NCI-H2029 treated with DMSO at 0.1 percent for 48 hours (cell line): ENCODE measurements at regions not wholly inside any gene's neighbourhood (a gene's known extent, or its start where the extent isn't known, plus 50 kb on each side); places are given as distances from the start of the nearest gene placed in this dataset.
"Not testable (repeated sequence)": the region's sequence is repeated elsewhere in the genome, so short reads cannot be mapped to it uniquely, and the experiment has no call there.

Experiments
- DNase-seq: peaks from one replicate; lab custom pipeline; 2025; lab: John Stamatoyannopoulos, UW

DNA sequence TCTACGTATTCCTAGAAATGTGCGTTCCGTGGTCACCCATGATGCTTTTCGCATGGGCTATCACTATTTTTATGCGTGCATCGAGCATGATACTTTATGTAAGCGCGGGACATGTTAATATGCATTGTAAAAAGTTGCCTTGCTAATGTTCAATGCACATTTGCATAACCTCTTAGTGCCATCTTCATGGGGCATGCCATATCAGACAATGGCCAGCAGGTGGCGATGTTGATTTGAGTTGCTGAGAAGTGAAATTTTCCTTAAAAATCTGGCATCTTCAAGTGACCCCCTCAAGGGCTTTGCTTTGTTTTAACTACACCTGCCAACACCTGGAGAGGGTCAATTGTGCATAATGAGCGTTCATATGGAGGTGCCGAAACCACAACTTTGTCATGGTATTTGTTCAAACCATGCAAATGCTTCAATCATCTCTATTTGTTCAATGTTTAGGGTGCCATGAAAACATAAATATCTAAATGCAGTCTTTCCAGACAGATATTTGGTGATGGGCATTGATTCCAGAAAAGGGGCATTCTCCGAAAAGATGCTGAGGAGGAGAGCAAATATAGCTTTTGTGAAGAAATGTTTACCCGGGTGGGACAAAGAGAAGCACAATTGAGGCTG is 833.9 kb upstream of the PRKX start:
- DNase-seq, result no peak

DNA sequence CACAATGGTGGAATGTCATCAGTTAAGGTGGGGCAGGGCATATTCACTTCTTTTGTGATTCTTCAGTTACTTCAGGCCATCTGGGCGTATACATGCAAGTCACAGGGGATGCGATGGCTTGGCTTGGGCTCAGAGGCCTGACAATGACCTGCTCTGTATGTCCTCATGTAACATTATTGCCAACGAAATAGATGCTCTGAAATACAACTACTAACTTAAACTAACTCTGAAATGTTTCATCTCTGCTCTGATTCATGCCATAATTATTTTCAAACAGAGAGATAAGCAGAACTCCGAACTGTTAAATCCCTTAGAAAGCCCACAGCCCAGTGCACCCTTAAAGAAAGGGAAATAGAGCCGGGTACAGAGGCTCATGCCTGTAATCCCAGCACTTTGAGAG is 832.7 kb upstream of the PRKX start:
- not testable (repeated sequence) for DNase-seq

DNA sequence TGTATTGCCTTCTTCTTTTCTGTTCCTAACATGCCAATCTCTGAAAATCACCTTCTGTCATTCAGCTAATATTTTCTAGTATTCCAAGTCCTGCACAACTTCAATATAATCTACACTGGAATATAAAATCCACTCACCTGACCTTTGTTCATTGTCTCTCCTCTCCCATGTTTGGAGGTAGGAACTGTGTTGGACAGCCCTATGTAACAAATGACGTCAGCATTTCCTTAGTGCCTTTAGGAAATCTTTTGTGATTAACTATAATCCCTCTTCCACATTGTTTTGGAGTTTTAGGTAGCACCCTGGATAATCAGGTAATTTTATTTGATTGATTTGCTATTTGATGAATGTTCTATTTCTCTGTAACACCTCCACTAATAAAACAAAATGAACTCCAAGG is 814.8 kb upstream of the PRKX start:
- no peak for DNase-seq

DNA sequence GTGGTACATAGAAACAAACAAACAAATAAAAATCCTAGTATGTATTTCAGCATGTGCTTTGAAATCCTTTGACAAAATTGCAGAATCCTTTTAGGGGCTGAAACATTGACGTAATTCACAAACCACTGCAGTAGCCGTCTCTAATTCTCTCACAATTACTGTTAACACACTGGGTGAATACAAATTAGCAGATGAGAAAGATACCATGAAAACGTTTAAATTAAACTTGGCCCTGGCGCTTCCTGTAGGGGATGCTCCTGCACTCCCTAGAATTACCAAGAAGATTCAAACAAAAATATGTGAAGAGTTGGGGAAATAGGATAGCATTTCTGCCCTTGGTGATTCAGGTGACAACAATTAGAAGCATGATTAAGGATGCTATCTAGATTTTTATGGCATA is 772.5 kb upstream of the PRKX start:
- DNase-seq, result no peak

DNA sequence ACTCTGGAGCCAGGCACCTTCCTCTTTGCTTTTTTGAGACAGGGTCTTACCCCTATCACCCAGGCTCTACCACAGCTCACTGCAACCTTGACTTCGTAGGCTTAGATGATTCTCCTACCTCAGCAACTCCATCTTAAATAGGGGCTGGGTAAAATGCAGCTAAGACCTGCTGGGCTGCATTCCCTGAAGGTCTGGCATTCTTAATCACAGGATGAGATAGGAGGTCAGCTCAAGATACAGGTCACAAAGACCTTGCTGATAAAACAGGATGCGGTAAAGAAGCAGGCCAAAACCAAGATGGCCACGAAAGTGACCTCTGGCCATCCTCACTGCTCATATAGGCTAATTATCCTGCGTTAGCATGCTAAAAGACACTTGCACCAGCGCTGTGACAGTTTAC is 770.8 kb upstream of the PRKX start:
- DNase-seq, result no peak

DNA sequence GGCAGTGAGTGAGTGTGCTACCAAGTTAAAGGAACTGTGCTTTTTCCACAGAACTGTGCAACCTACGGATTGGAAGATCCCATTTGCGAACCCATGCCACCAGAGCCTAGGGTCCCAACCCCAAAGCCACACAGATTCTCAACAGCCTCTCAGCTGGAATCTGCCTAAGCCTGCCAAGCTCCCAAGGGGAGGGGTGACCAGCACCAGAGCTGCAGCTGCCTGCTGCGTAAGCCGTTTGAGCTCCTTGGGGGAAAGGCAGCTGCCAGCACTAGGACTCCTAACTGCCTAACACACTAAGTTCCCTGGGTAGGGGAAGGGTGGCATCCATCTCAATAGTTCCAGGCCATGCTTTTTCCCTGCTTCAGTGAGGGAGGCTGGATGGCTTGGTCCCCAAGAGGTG is 738.1 kb upstream of the PRKX start:
- DNase-seq, result no peak

DNA sequence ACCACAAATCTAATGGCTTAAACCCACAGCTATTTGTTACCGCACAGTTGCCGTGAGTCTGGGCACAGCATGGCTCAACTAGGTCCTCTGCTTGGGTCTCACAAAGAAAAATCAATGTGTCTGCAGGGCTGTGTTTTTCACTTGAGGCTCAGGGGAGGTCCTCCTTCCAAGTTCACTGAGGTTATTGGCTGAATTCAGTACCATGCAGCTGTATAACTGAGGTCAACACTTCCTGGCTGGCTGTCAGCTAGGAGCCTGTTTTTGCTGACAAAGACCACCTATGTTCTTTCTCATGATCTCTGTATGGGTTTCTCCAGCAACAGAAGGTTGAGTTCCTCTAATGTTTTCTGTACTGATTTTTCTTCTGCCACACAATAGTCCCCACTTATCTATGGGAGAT is 736.7 kb upstream of the PRKX start:
- no peak for DNase-seq

DNA sequence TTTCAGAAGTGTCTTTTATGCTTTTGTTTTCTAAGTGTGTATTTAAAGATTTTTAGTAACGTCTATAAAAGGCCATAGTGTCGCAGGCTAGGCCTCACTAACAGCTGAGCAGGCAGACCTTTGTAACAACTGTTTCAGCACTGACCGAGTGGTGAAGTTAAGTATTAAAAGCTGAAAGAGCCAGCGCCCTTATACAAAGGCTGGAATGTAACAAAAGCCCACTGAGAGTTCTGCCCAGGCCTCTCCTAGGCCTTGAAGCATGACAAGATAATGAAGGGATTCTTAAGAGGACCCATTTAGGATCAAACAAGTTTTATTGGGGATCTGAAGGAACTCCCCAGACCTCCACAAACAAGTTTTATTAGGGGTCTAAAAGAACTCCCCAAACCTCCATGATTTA is 722.5 kb upstream of the PRKX start:
- no peak for DNase-seq

DNA sequence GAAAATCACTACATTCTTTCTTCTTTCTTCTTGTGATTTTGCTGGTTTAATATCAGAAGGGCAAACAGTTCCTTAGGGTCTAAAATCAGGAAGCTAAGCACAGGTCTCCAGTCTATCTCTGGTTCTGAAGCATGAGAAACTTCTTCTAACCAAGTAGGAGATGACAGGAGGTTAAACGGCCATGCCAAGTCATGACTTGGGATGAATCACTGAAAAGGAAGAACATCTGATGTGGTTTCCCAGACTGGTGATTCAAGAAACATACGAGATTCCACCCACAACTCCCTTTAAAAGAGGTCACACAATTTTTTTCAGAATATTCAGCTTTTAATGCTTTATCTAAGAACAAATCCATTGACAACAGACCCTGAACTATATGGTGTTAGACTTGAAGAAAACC is 684.0 kb upstream of the PRKX start:
- no peak for DNase-seq

DNA sequence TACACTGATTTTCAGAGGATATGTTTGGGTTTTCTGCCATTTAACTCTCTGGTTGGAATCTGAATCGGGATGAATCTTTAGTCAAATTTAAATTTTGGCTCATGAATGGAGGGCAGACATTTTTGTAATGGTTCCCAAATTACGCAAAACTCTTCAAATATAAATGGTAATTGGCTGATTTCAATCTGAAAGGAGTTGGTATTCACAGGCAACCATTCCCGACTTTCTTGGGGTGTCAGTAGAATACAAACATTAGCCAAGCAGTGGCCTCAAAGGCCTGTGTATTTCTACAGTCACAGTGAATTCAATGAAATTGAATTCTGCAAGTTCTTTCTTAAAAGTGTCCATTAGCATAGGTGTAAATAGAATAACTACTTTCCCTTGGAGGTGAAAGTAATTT is 668.8 kb upstream of the PRKX start:
- DNase-seq, result no peak

DNA sequence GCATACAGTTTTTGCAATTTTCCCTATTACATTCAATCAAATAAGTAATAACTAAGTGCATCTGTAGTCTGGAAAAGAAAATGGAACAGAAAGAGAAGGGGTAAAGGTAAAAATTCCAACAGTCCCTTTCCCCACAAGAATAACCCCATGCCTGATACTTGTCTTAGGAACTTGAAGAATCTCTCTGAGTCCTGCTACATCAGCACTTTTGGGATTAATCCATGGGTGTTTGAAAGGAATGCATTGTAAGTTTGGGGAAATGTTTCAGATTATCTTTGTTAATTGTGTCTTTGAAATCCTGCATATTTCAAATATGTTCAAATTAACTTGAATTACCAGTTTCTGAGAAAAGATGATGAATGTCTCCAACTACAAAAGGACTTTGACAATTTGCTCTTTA is 667.3 kb upstream of the PRKX start:
- DNase-seq, result no peak

DNA sequence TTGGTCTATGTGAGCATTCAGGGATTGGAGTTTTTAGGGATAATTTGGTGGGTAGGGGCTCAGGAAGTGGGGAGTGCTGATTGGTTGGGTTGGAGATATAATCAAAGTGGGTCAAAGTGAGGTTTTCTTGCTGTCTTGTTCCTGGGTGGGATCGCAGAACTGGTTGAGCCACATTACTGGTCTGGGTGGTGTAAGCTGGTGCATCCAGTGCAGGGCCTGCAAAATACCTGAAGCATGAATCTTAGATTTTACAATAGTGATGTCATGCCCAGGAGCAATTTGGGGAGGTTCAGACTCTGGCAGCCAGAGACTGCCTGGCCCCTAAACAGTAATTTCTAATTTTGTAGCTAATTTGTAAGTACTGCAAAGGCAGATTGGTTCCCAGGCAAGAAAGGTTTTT is 665.6 kb upstream of the PRKX start:
- no peak for DNase-seq

DNA sequence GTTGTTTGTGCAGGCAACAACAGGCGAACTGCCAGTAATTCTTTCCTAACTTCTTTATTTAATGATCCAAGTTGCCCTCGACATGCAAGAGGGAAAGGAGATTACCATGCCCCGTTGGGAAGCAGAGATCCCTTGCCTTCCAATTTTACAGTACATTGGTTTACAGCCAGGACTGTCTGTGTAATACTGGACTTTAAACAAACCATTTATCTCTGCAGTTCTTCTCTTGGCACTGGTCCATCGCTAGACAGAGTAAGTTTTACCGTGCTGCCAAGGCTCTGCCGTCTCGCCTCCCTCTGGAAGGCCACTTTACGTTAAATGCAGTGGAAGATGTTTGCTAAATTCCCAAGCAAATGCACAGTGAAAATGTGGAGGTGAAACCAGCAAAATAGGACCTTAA is 660.3 kb upstream of the PRKX start:
- DNase-seq, result no peak

DNA sequence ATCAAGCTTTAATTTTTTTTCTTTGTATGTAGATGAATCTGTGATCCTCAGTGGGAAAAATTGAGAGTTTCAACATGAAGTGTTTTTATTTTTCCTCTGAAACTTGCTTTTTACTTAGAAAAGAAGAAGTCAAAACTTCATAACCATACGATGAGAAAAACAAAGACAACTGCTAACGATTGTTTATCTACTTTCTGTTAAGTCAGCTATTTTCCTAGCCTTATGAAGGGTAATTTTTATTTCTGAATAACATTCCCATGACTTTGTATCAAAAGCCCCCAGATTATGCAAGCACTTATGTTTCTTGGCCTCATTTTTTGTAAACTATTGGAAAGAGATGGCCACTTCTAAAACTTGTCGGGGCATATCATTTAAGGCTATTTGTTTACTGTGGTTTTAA is 645.1 kb upstream of the PRKX start:
- no peak for DNase-seq

DNA sequence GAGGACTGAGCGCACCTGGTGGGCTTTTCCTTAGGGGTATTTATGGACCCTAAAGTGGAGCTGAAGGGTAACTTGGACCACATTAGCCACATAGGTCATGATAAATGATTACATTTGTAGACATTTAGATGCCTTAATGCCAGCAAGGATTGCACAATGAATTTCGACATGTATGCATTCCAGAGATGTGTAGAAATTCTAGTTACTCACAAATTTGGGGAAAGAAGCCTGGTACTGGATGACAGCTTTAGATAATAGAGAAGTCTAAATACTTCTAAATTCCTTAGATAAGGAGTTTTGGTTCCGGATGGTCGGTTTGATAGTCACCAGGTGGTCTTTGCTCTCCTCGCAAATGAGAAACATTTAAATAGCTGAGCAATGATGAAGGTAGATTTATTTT is 609.5 kb upstream of the PRKX start:
- no peak for DNase-seq

DNA sequence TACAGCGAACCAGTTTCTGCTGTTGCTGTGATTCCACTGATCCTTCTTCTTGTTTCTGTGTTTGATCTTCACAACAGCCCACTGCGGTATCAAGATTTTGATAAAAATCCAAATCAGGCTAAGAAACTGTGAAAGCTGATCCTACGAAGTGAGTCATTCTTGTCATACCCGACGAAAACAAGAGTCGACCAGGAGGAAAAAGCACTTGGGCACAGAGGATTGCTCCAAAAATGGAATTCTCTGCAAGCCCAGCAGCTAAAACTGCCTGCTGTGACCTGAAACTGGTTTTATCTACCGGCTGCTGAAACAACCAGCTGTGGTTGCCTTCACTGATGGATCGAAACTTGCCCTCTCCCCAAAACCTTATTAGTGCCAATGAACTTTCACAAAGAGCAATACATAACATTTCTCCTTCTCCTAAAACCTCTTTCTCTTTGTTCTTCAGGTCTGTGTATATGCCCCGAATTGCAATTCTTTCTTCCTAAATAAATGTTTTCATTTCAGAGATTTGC is 607.0 kb upstream of the PRKX start:
- no peak for DNase-seq

DNA sequence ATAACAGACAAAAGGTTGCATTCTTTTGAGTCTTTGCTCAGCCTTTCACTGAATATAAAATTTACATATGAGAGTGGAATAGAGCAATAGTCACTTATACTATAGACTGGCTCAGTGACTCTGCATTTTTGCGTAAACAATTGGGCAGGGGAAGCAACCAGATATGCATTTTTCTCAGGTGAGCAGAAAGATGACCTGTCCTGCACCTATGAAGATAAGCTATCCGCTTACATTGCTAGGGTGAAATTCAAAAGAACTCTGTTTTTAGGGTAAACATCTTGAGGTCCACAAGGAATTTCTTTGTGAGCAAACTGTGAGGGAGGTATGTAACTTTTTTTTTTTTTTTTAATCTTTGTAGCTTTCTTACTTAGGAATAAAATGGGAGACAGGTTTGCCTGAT is 602.4 kb upstream of the PRKX start:
- no peak for DNase-seq

DNA sequence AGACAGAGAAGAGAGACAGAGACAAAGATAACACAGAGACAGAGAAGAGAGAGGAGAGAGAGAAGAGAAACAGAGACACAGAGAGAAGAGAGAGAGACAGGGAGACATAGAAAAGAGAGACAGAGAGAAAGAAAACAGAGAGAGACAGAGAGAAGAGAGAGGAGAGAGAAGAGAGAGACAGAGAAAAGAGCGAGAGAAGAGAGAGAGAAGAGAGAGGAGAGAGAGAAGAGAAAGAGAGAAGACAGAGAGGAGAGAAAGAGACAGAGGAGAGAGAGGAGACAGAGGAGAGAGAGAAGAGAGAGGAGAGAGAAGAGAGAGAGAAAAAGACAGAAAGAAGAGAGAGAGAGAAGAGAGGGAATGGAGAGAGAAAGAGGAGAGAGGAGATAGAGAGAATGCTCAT is 601.1 kb upstream of the PRKX start:
- DNase-seq, result no peak

DNA sequence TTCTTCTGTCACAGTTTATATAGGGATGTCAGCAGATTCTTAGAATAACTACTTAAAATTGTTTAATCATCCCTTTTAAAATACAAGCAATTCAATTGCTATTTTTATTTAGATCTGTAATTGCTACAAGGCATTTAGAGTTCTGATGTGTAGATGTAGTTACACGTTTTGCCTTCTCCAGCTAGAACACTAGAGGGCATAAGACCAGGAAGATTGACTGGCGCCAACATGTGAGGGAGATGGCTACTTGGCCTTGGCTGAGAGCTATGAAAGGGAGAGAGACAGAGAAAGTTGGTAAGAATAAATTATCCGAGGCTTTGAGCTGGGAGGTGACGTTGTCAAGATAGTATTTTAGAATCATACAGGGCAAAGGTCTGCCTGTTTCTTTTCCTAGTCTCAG is 563.7 kb upstream of the PRKX start:
- DNase-seq, result no peak

DNA sequence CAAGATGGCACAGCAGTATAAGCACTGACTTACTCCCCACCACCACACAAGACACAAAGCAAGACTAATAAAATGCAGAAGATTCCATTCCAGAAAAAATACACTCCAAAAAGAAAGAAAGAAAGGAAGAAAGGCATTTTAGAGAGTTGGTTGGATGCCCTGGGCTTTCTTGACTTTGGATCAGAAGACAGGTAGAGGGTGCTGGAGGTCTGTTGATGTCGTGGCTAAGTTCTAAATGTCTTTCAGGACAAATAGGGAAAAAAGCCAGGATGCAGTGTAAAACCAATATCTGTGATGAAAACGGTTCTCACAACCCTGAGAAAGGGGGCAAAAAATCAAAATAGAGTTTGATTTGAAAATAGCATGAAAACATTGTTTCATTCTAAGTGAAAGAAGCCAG is 555.2 kb upstream of the PRKX start:
- DNase-seq, result no peak

DNA sequence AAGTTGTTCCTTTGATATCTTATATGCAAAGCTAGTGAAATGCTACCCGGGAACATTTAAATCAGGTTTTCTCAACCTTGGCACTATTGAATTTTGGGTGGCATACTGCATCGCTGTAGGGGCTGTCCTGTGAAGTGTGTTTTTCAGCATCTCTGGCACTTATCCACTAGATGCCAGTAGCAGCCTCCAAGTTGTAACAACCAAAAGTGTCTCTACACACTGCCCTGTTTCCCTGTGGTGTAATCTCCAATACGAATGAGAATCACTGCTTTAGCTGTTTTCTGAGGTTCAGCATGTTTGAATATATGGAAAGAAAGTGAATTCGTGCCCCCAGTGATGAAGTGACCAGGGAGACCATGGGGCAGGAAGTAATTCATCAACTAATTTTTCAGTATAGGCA is 551.6 kb upstream of the PRKX start:
- no peak for DNase-seq

DNA sequence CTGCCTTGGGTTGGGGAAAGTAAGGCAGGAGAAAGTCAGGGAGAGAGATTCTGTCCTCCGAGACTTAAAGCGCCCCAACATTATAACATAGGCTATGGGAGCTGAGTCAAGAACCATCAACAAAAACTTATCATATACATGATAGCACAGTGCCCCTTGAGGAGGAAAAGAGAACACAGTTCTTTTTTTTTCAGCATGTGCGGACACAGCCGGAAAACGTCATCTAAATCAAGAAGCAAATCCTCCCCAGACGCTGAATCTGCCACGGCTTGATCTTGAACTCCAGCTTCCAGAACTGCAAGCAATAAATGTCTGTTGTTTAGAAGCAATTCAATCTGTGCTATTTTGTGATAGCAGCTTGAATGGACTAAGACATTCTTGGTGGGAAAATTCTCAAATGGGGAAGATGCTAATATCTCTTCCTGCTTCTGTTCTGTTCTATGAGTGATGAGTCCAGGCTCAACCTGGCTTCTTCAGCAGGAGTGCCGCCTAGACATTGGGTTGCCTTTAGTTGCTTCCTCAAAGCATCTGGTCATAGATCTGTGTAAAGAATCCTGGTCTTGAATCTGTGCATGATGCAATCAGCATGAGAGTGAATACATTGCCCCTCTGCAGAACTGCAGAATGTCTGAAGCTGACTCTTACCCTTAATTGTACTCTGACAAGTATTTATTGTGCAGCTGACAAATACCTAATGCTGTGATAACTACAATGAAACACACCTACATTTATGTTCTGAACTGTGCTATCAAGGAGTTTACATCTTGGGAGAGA is 549.8 kb upstream of the PRKX start:
- DNase-seq, result no peak

DNA sequence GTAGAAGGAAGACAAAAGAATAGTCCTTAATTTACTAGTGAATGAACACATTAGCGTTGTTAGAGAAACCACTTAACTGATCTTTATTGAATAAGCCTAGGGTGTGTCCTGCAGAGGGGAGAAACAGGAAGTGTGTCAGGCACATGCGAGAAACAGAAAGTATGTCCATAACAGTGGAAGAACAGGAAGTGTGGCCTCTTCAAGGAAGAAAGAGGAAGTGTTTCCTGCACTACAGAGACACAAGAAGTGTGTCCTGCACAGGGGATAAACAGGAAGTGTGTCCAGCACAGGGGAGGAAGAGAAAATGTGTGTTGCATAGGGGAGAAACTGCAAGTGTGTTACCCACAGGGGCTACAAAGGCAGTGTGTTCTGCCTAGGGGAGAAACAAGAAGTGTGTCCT is 539.6 kb upstream of the PRKX start:
- no peak for DNase-seq

DNA sequence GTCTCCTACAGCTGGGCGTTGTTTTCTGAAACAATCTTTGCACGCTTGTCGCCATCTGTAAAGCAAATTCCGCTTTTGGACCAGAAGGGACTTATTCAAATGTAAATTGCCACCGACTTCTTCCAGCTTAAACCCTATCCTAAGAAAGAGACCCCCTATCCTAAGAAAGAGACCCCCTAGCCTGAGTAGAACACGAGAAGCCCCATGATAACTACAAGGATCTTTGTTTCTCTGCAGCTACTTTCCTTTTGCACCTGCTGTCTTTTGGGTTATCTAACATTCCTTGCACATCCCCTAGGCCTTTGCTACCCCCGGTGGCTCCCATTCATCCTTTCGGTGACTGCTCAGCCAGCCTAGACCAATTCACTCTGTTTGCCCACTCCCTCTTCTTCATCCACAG is 536.0 kb upstream of the PRKX start:
- DNase-seq, result no peak
